GM21786 (cell line): ENCODE measurements at regions not wholly inside any gene's neighbourhood (a gene's known extent, or its start where the extent isn't known, plus 50 kb on each side); places are given as distances from the start of the nearest gene placed in this dataset.
A peak's percentile ranks its signal among the peaks of the same experiment; 100 is the strongest.
"Not testable (repeated sequence)": the region's sequence is repeated elsewhere in the genome, so short reads cannot be mapped to it uniquely, and the experiment has no call there.

Experiments
- ATAC-seq: cut with Tn5 transposase; IDR thresholded peaks from one replicate; pipeline ENCODE4 v1.9.1; 2021; ENCODE audit not compliant: unreplicated experiment

DNA sequence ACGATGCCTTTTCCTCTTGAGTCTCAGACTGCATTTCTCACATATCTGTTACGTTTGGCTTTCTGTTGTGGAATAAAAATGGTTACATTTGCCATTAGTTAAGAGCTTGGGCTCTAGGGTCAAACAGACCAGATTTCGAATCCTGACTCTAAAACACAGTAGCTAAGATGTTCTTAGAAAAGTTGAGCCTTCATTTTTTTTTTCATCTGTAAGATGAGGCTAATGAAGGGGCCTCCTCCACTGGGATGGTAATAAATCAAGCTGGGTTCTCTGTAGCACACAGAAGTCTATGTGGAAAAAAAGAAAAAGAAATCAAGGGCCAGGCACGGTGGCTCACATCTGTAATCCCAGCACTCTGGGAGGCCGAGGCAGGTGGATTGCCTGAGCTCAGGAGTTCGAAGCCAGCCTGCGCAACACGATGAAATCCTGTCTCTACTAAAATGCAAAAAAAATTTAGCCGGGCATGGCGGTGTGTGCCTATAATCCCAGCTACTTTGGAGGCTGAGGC lies 49.9 kb upstream of the CAPRIN1 start:
- ATAC-seq, result no peak

DNA sequence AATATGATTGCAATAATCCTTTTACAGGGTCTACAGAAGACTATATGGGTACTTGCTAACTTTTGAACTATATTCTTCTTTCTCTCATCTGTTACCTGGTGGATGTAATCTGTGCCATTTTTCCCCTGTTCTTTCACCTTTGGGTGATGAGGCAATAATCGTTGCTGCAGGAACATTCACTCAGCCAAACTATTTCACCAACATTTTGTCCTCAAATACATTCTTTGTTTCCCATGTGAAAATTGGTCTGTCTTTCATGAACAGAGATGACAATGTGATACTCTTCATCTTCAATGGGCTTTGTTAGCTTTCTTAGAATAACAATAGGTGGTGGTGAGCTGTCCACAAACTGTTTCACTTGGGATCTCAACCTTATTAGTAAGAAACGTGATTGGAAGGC lies 52.1 kb upstream of the CAPRIN1 start:
- ATAC-seq, result no peak

DNA sequence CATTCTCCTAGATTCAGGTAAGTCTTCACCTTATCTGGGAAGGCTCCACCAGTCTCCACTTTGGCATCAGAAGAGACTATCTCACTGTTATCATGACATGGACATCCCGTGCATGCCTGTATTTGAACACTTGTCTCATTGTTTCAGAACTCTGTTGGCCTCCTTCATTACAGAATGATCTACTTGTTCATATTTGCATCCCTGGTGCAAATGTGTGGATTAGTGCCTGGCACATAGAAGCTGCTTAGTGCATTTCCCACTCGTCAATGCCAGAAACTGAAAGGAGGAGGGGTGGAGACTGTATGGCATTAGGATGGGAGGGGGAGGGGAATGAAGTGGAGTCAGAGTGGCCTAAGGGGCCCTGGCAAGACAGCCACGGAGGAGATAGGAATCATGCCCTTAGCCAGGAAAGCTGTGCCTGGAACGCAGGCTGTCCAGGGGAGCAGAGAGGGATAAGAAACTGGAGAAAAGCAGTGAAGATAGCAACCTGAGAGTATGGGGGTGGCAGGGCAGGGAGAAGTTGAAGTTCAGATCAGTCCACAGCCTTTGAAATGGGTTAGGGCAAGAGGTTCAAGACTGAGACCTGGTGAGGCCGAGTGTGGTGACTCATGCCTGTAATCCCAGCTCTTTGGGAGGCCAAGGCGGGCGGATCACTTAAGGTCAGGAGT lies 53.8 kb upstream of the CAPRIN1 start:
- no peak for ATAC-seq

DNA sequence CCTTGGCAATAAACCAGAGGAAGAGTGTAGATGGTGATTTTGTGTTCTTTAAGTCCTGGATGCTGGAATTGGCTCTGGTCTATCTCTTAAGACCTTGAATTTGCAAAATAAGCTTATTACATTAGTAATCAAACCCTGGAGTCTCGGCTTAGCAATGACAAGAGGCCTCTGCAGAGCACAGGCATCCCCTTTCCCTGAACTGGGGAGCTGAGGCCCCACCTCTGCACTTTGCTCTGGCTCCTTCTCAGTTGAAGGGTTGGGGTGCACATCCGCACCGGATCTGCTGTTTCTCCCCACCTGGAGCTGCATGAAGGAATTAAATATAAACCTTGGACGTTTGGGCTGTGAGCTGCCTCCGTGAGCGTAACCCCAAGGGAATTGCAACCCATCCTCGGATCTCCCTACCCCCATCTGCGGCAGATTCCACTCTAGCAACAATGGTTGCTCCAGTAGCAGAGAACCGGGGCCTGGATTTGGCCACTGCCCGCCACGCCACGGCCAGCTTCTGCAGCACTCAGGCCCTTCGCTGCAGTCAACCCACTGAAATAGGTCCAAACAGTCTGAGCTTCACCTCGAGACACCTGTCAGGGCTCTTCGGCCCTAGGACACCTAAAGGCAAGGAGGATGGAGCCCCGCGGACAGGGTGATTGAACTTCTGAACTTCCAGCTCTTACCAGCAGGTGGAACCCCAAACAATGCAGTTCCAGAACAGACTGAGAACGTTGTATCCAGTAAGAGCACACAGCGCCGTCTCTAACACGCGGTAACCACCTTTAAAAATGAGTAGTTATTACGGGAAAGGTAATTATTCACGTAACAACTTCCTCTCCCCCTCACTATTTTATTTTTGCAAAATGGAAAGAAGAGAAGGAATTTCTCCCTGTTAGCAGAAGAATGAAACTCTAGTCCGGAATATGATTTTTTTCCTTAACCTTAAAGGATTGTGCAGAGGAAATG lies 54.8 kb upstream of the CAPRIN1 start:
- ATAC-seq, result peak; percentile 52

DNA sequence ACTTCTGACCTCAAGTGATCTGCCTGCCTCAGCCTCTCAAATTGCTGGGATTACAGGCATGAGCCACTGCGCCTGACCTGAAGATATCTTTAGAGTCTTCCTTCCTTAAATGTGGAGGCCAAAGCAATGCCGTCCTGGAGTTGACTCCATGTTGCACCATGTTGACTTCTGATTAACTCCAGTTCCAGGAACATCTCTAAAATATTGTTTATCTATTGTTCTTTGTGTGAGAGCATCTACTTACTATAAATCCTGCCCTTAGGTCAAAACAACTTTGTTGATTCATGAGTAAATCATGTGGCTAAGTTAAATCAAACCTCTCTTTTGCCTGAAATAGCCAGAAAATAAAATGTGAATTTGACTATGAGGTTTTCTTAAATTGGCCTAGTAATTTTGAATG lies 56.6 kb upstream of the CAPRIN1 start:
- no peak for ATAC-seq

DNA sequence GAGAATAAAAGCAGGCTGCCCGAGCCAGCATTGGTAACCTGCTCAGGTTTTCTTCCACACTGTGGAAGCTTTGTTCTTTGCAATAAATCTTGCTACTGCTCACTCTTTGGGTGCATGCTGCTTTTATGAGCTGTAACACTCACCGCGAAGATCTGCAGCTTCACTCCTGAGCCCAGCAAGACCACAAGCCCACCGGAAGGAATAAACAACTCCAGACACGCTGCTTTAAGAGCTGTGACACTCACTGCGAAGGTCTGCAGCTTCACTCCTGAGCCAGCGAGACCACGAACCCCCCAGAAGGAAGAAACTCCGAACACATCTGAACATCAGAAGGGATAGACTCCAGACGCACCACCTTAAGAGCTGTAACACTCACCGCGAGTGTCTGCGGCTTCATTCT lies 60.4 kb upstream of the CAPRIN1 start:
- ATAC-seq, result not testable (repeated sequence)

DNA sequence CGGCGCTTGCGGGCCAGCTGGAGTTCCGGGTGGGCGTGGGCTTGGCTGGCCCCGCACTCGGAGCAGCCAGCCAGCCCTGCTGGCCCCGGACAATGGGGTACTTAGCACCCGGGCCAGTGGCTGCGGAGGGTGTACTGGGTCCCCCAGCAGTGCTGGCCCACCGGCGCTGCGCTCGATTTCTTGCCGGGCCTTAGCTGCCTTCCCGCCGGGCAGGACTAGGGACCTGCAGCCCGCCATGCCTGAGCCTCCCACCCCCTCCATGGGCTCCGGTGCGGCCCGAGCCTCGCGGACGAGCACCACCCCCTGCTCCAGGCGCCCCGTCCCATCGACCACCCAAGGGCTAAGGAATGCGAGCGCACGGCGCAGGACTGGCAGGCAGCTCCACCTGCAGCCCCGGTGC lies 61.4 kb upstream of the CAPRIN1 start:
- not testable (repeated sequence) for ATAC-seq

DNA sequence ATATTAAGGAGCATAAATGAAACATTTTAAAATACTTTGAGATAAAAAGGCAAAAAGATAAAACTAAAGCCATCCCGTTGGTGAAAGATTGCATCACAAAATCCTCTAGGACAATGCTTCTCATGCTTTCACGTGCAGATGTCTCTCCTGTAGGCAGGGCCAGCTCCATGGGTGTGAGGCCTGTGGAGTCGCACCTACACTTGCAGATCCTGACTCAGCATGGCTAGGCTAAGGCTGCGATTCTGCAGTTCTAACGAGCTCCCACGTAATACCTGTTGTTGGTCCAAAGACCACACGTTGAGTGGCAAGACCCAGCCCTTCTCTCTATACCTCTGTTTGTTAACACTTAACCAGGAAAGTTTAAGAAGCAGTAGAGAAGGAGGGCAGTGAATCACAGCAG lies 62.1 kb upstream of the CAPRIN1 start:
- no peak for ATAC-seq

DNA sequence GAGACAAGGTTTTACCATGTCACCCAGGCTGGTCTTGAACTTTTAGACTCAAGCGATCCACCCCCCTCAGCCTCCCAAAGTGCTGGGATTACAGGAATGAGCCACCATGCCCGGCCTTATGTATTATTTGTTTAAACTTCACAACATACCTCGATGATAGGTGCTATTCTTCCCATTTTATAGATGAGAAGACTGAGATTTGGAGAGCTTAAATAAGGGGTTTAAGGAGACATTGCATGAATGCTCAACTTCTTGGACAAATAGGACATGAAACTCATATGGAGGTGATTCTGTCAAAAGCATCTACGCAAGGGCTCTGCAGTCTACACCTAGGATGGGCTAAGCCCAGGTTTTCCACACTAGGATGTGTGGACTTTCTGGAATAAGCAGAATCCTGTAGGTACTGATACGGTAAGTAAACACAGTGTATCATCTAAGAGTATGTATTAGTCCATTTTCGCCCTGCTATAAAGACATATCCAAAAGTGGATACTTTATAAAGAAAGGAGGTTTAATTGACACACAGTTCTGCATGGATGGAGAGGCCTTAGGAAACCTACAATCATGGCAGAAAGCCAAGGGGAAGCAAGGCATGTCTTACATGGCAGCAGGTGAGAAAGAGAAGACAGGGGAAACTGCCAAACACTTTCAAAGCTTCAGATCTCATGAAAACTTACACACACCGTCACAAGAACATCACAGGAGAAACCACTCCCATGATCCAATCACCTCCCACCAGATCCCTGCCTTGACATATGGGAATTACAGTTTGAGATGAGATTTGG lies 62.8 kb upstream of the CAPRIN1 start:
- ATAC-seq, result no peak

DNA sequence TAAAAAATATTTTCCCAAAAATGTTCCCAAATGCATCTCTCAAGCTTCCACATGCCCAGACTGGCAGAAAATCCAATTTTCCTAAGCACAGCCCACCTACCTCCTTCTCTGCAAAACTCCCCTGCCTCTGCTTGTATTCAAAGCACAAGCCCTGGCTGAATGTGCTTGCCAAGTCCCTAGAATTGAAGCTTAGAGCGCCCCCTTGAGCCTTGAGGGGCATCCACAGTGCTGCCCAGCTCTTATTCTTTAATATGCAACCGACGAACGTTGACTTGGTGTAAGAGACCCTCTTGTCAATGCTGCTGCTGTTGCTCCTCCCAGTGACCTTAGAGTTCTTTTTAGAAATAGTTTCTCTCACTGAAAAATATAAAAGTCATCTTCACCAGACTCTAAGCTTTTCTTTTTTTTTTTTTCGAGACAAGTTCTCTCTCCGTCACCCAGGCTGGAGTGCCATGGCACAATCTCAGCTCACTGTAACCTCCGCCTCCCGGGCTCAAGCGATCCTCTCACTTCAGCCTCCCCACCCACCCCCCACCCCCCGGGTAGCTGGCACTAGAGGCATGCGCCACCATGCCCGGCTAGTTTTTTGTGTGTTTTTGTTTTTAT lies 63.5 kb upstream of the CAPRIN1 start:
- no peak for ATAC-seq

DNA sequence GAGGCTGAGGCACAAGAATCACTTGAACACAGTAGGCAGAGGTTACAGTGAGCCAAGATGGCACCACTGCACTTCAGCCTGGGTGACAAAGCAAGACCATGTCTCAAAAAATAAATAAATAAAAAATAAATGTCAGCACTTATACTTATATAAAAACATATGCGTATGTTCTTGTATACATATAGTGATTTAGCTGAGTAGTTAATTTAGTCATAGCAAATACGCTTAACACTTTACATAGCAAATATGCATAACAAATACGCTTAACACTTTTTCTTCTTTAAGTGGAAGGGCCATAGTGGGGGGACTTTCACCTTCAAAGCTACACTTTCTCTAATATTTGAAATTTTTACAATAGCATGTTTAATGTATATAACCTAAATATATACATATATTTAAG lies 64.0 kb upstream of the CAPRIN1 start:
- ATAC-seq, result no peak

DNA sequence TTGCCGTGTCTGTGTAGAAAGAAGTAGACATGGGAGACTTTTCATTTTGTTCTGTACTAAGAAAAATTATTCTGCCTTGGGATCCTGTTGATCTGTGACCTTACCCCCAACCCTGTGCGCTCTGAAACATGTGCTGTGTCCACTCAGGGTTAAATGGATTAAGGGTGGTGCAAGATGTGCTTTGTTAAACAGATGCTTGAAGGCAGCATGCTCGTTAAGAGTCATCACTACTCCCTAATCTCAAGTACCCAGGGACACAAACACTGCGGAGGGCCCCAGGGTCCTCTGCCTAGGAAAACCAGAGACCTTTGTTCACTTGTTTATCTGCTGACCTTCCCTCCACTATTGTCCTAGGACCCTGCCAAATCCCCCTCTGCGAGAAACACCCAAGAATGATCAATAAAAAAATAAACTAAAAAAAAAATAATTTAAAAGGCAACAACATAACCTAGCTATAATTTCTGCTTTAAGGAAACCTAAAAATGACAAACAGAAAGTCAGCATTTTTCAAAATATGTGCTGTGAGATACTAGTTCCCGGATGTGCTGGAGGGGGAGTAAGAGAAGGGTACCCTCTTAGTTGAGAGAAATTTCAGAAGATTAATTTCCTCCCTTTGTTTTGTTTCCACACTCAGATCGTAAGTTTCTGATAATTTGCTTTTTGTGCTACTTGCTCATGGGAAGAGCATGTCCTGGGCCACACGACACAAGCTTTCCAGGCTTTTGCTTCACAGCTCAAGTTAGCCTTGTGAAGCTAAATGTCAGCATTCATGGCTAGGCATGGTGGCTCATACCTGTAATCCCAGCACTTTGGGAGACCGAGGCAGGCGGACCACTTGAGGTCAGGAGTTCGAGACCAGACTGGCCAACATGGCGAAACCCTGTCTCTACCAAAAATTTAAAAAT lies 64.7 kb upstream of the CAPRIN1 start:
- ATAC-seq, result not testable (repeated sequence)

DNA sequence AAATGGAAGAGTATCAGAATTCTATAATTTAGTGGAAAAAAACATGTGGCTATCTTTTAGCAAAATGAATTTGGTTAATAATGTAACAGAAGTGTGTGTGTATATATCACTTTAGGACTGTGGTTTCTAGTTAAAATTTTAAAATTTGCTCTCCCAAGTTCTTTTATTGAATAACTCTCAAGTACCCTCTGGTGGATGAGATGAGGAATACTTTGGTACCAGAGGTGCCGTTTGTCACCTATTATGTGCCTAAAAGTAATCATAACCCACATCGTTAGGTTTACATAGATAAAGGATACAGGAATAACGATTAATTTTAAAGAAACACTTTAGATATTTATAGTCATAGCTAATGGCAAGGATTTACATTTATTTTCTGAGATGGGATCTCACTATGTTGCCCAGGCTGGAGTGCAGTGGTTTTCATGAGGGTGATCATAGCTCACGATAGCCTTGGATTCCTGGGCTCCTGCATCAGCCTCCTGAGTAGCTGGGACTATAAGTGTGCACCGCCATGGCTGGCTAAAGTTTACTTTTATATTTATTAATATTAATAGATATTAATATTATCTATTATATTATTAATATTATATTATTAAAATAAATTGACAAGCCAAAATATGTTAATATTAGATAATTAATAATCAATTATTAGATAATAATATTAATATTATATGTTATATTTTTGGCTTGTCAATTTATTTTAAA lies 66.7 kb upstream of the CAPRIN1 start:
- ATAC-seq, result no peak

DNA sequence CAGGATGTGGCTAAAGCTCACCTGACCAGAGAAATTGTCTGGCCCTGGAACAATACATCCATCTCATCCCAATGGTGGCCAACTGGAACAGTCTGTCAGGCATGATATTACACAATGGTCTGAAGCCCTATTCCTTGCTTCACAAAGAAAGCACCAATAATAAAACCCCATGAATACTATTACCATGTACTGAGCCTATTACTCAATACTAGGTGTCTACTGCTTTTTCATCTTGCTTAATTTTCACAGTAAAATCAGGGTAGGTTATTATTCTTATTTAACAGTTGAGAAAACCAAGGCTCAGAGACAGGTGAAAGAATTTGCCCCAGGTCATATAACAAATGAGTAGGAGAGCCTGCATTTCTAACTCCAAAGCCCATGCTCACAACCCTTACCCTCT lies 68.9 kb upstream of the CAPRIN1 start:
- ATAC-seq, result no peak

DNA sequence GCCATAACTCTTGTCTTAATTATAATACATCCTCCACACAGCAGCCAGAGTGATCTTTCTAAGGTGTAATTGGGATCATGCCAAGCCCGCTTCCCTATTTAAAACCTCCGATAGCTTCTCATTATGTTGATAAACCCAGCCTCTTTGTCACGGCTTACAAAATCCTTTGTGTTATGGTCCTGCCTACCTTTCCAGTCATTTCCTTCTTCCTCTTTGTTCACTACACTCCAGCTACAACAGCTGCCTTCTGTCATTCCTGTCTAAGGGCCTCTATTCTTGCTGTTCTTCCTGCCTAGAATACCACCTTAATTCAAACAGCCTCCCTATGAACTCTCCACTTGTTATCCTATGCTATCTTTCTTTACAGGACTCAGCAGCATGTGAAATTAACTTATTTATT lies 70.6 kb upstream of the CAPRIN1 start:
- ATAC-seq, result no peak

DNA sequence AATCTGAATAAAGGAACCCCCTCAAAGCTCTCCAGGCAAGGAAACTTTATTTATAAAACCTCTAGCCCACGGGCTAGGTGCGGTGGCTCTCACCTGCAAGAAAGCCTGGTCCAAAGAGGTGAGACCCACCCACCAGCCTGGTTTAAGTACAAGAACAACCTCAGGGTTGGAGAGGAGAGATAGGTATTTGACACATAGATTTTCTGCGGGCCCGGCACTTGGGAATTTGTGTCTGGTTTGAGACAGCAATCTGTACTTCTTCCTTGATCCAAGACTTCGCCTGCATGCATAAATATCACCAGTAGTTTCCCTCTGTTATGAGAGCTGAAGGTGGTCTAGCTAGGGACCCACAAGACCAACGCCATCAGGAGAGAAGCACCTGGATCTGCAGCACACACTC lies 73.2 kb upstream of the CAPRIN1 start:
- ATAC-seq, result no peak

DNA sequence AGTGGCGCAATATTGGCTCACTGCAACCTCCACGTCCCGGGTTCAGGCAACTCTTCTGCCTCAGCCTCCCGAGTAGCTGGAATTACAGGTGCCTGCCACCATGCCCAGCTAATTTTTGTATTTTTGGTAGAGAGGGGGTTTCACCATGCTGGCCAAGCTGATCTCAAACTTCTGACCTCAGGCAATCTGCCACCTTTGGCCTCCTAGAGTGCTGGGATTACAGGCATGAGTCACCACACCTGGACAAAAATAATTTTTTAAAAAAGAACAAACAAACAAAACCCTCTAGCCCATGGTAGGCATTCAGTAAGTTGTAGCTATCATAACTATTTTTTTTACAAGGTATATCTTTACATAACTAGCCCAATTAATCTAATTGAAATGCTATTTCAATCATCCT lies 73.9 kb upstream of the CAPRIN1 start:
- ATAC-seq, result no peak

DNA sequence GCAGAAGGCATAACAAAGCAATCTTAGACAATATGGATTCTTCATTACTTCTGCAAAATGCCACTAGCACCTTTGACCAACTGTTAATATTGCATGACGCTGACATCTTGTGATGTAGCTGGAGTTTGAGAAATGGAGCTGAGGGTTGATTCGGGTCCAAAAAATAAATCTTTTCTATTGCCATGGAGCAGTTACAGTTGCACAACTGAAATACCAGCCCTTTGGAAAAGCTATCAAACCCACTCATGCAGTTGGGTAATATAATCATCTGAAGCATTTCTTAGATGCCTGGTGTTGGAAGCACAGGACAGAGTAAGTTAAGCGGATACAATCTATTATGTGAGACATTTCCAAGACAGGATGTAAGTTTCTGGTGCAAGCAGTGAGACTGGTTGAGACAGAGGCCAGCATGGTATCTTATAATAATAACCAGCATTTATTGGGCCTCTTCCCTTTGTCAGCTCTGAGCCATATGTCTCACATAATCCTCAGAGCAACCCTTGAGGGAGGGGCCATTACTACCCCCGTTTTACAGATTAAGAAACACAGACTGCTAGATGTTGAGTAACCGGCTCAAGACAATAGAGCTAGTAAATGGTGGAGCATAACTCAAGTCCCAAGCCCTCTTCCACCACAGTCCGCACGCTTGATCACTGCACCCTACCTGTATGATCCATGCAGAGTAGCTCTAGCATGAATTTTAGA lies 74.9 kb upstream of the CAPRIN1 start:
- no peak for ATAC-seq

DNA sequence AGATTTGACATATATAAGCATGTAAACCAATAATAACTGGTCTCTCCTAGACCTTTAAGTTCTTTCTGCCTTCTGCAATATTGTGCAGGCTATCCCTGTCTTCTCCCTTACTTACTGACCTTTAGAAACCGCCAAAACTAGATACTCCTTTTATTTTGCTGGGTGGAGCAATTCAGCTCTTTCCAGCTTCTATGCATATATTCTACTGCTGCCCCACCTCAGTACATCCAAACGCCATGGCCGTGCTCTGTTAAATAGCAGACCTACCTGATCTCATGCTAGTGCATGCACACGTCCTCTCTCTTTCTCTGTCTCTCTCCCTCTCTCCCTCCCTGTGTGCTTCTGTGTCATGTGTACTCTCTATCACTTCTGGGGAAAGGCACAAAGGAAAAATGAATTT lies 76.7 kb upstream of the CAPRIN1 start:
- ATAC-seq, result no peak
